SJSA1 (cell line): ENCODE measurements at regions not wholly inside any gene's neighbourhood (a gene's known extent, or its start where the extent isn't known, plus 50 kb on each side); places are given as distances from the start of the nearest gene placed in this dataset.

Experiments
- DNase-seq, 2 experiments: peaks; one replicate each; pipeline ENCODE4 v3.0.0-alpha.2; 2015 to 2020; ENCODE audit warnings: low spot score in 2 of 2, low read depth in 1 of 2
- H3K27ac ChIP-seq: fragments of 250-450 bp; sonication (Bioruptor Pico); 2 replicates; pipeline ENCODE4 v1.5.1; 2020; ENCODE audit warnings: mild to moderate bottlenecking, moderate library complexity
- H3K27me3 ChIP-seq: fragments of 250-450 bp; sonication (Bioruptor Pico); replicated peaks from 2 replicates; pipeline ENCODE4 v1.5.1; 2020; ENCODE audit warnings: mild to moderate bottlenecking, moderate library complexity
- H3K36me3 ChIP-seq: fragments of 250-450 bp; sonication (Bioruptor Pico); 2 replicates; pipeline ENCODE4 v1.5.1; 2020; ENCODE audit warnings: mild to moderate bottlenecking
- H3K4me1 ChIP-seq: fragments of 250-450 bp; sonication (Bioruptor Pico); replicated peaks from 2 replicates; pipeline ENCODE4 v1.6.1; 2021; ENCODE audit warnings: mild to moderate bottlenecking
- H3K4me3 ChIP-seq: fragments of 250-450 bp; sonication (Bioruptor Pico); 2 replicates; pipeline ENCODE4 v1.5.1; 2020; ENCODE audit warnings: mild to moderate bottlenecking
- H3K9me3 ChIP-seq: fragments of 250-450 bp; sonication (Bioruptor Pico); replicated peaks from 2 replicates; pipeline ENCODE4 v1.5.1; 2020; ENCODE audit warnings: mild to moderate bottlenecking

GRCh38 chr14:49405291-49405690 lies 180.9 kb downstream of the RPS29 start:
- Histone ChIP-seq H3K4me3 (no peak overlapping the region), H3K27me3 (no peaks in the 10 kb centered on the region; the same call in 1 of the 2 replicates), H3K4me1 (no peaks in the 10 kb centered on the region), H3K9me3 (no peaks in the 10 kb centered on the region), H3K36me3 (no peaks in the 10 kb centered on the region), H3K27ac (no peak overlapping the region)
- DNase-seq: no peak

GRCh38 chr14:49401373-49401772 lies 184.8 kb downstream of the RPS29 start:
- Histone ChIP-seq H3K4me3 (no peak overlapping the region), H3K9me3 (no peaks in the 10 kb centered on the region), H3K27ac (no peak overlapping the region), H3K4me1 (no peaks in the 10 kb centered on the region), H3K27me3 (no peaks in the 10 kb centered on the region), H3K36me3 (no peaks in the 10 kb centered on the region)
- DNase-seq: no peak

GRCh38 chr14:49396801-49397200 lies 189.4 kb downstream of the RPS29 start:
- no peaks in the 10 kb centered on the region for H3K9me3 ChIP-seq
- H3K27me3 ChIP-seq: no peaks in the 10 kb centered on the region
- H3K4me1 ChIP-seq: no peaks in the 10 kb centered on the region
- H3K27ac ChIP-seq: no peak overlapping the region
- no peaks in the 10 kb centered on the region for H3K36me3 ChIP-seq
- no peak for DNase-seq
- no peak overlapping the region for H3K4me3 ChIP-seq

GRCh38 chr14:49381778-49382177 lies 204.4 kb downstream of the RPS29 start:
- DNase-seq: no peak
- Histone ChIP-seq H3K27me3 (no peaks in the 10 kb centered on the region), H3K9me3 (no peaks in the 10 kb centered on the region), H3K4me1 (no peaks in the 10 kb centered on the region), H3K4me3 (no peak overlapping the region), H3K27ac (no peak overlapping the region), H3K36me3 (no peaks in the 10 kb centered on the region)

GRCh38 chr14:49367696-49368095 lies 218.5 kb downstream of the RPS29 start:
- no peaks in the 10 kb centered on the region for H3K4me1 ChIP-seq
- H3K4me3 ChIP-seq: no peak overlapping the region
- DNase-seq: no peak
- H3K27ac ChIP-seq: no peak overlapping the region
- no peaks in the 10 kb centered on the region; the same call in 1 of the 2 replicates for H3K27me3 ChIP-seq
- H3K9me3 ChIP-seq: no peaks in the 10 kb centered on the region
- H3K36me3 ChIP-seq: no peaks in the 10 kb centered on the region

GRCh38 chr14:49366416-49366815 lies 219.8 kb downstream of the RPS29 start:
- Histone ChIP-seq H3K9me3 (no peaks in the 10 kb centered on the region), H3K36me3 (no peaks in the 10 kb centered on the region), H3K27me3 (no peaks in the 10 kb centered on the region; the same call in 1 of the 2 replicates), H3K4me1 (no peaks in the 10 kb centered on the region), H3K27ac (no peak overlapping the region), H3K4me3 (no peak overlapping the region)
- no peak for DNase-seq

- no peaks in the 10 kb centered on the region for H3K9me3 ChIP-seq
- H3K27ac ChIP-seq: no peak overlapping the region
- no peaks in the 10 kb centered on the region for H3K4me1 ChIP-seq
- H3K4me3 ChIP-seq: no peak overlapping the region
- no peaks in the 10 kb centered on the region; the same call in 1 of the 2 replicates for H3K27me3 ChIP-seq
- no peaks in the 10 kb centered on the region for H3K36me3 ChIP-seq
- DNase-seq: no peak
These were observed 221.4 kb downstream of the RPS29 start for GRCh38 chr14:49364752-49365117.

- no peak for DNase-seq
- H3K27ac ChIP-seq: no peak overlapping the region
- no peaks in the 10 kb centered on the region for H3K9me3 ChIP-seq
- H3K27me3 ChIP-seq: no peaks in the 10 kb centered on the region; the same call in 1 of the 2 replicates
- no peaks in the 10 kb centered on the region for H3K4me1 ChIP-seq
- no peak overlapping the region for H3K4me3 ChIP-seq
- H3K36me3 ChIP-seq: no peaks in the 10 kb centered on the region
These were observed 222.1 kb downstream of the RPS29 start for GRCh38 chr14:49363821-49364751.

- H3K4me1 ChIP-seq: no peaks in the 10 kb centered on the region
- H3K9me3 ChIP-seq: no peaks in the 10 kb centered on the region
- H3K27ac ChIP-seq: no peak overlapping the region
- DNase-seq: no peak
- H3K36me3 ChIP-seq: no peaks in the 10 kb centered on the region
- H3K27me3 ChIP-seq: no peaks in the 10 kb centered on the region
- H3K4me3 ChIP-seq: no peak overlapping the region
These were observed 223.3 kb downstream of the RPS29 start for GRCh38 chr14:49362916-49363315.

GRCh38 chr14:49339130-49339529 lies 247.1 kb downstream of the RPS29 start:
- no peak for DNase-seq
- Histone ChIP-seq H3K4me3 (no peak overlapping the region), H3K9me3 (no peaks in the 10 kb centered on the region), H3K27me3 (no peaks in the 10 kb centered on the region), H3K27ac (no peak overlapping the region), H3K36me3 (no peaks in the 10 kb centered on the region), H3K4me1 (no peaks in the 10 kb centered on the region)

GRCh38 chr14:49319810-49320209 lies 266.4 kb downstream of the RPS29 start:
- H3K4me1 ChIP-seq: no peaks in the 10 kb centered on the region
- H3K27me3 ChIP-seq: no peaks in the 10 kb centered on the region
- no peak for DNase-seq
- H3K4me3 ChIP-seq: no peak overlapping the region
- no peak overlapping the region for H3K27ac ChIP-seq
- no peaks in the 10 kb centered on the region for H3K9me3 ChIP-seq
- no peaks in the 10 kb centered on the region for H3K36me3 ChIP-seq

- no peaks in the 10 kb centered on the region for H3K36me3 ChIP-seq
- H3K4me3 ChIP-seq: no peak overlapping the region
- no peak for DNase-seq
- no peaks in the 10 kb centered on the region for H3K27me3 ChIP-seq
- no peaks in the 10 kb centered on the region for H3K9me3 ChIP-seq
- no peaks in the 10 kb centered on the region for H3K4me1 ChIP-seq
- H3K27ac ChIP-seq: no peak overlapping the region
These were observed 270.6 kb downstream of the RPS29 start for GRCh38 chr14:49315570-49315969.

- no peaks in the 10 kb centered on the region for H3K9me3 ChIP-seq
- no peak overlapping the region for H3K27ac ChIP-seq
- no peaks in the 10 kb centered on the region for H3K4me1 ChIP-seq
- no peak overlapping the region for H3K4me3 ChIP-seq
- H3K36me3 ChIP-seq: no peaks in the 10 kb centered on the region
- no peaks in the 10 kb centered on the region for H3K27me3 ChIP-seq
- no peak for DNase-seq
These were observed 271.4 kb downstream of the RPS29 start for GRCh38 chr14:49314737-49315136.

GRCh38 chr14:49313108-49313507 lies 273.1 kb downstream of the RPS29 start:
- H3K27ac ChIP-seq: no peak overlapping the region
- no peaks in the 10 kb centered on the region for H3K27me3 ChIP-seq
- DNase-seq: no peak
- H3K36me3 ChIP-seq: no peaks in the 10 kb centered on the region
- no peaks in the 10 kb centered on the region for H3K9me3 ChIP-seq
- no peaks in the 10 kb centered on the region for H3K4me1 ChIP-seq
- H3K4me3 ChIP-seq: no peak overlapping the region
